DMS79 treated with DMSO at 0.1 percent for 48 hours (cell line): ENCODE measurements at regions not wholly inside any gene's neighbourhood (a gene's known extent, or its start where the extent isn't known, plus 50 kb on each side); places are given as distances from the start of the nearest gene placed in this dataset.
"Not testable (repeated sequence)": the region's sequence is repeated elsewhere in the genome, so short reads cannot be mapped to it uniquely, and the experiment has no call there.

ENCODE experiments used
- DNase-seq: peaks from one replicate; lab custom pipeline; 2025; lab: John Stamatoyannopoulos, UW

DNA sequence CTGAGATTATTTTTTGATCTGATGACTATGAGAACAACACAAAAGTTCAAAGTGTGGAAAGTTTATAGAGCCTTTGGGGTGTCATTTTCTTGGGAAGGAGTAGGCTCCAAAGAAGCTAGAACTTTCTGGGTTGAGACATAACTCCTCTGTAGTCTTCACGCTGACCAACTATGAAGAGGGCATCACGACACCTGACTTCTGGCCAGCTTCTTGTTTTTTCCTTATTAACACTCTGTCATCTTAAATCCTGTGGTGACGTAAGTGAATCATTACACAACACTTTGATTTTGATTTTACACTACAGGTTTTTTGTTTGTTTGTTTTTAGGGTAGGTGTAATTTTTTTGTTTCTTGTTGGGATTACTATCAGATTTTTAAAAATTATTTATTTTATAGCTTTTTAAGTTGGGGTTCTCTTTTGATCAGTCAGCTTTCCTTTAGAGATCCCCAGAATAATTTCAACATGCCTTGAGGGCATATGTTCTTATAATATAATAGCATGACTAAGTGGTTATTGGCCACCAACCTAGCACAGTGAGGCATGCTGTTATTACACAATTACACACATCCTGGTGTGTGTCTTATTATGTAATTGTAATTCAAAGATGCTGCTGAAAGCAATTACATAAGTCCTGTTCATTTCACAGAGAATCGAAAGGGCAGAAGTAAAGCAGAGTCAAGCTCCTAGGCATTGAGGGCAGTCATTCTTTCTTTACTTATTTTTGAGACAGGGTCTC, 281.6 kb upstream of the NOTCH2NLA start:
- DNase-seq, result not testable (repeated sequence)

DNA sequence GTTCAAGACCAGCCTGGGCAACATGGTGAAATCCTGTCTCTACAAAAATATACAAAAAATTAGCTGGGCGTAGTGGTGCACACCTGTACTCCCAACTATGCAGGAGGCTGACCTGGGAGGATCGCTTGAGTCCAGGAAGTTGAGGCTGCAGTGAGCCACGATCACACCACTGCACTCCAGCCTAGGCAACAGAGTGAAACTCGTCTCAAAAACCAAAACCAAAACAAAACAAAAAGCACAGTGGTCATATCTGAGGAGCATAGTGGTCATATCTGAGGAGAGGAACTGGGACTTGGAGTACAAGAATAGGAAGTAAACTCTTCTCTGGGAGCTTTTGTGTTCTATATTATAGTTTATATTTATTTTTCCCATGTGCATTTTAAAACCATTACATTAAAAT, 275.3 kb upstream of the NOTCH2NLA start:
- DNase-seq, result not testable (repeated sequence)

DNA sequence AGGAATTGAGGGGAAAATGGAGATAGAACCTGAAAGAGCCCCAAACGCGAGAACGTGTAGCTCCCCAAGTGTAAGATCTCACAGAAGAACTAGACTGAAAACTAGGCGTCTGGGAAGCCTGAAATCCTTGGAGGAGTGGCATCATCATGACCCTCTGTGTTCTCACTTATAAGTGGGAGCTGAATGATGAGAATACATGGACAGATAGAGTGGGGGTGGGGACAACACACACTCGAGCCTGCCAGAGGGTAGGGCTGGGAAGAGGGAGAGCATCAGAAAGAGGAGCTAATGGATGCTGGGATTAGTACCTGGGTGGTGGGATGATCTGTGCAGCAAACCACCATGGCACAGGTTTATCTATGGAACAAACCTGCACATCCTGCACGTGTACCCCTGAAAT, 258.7 kb upstream of the NOTCH2NLA start:
- DNase-seq, result not testable (repeated sequence)

DNA sequence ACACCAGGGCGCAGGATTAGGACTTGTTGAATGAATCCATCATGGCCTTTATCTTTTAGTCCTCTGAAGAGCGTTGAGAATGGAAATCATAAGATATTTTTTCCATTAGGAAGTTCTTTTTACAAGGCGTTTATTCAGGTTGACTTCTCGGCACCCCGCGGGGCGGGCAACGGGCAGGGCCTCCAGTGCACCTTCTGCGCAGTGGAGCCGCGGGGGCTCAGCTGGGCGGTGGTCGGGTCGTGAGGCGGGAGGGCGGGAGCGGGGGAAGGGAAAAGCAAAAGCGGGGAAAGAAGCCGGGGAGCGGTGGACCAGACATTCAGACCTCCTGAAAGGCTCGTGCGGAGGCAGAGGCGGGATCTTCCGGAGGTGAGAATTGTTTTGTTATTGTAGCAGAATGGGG, 258.3 kb upstream of the NOTCH2NLA start:
- not testable (repeated sequence) for DNase-seq

DNA sequence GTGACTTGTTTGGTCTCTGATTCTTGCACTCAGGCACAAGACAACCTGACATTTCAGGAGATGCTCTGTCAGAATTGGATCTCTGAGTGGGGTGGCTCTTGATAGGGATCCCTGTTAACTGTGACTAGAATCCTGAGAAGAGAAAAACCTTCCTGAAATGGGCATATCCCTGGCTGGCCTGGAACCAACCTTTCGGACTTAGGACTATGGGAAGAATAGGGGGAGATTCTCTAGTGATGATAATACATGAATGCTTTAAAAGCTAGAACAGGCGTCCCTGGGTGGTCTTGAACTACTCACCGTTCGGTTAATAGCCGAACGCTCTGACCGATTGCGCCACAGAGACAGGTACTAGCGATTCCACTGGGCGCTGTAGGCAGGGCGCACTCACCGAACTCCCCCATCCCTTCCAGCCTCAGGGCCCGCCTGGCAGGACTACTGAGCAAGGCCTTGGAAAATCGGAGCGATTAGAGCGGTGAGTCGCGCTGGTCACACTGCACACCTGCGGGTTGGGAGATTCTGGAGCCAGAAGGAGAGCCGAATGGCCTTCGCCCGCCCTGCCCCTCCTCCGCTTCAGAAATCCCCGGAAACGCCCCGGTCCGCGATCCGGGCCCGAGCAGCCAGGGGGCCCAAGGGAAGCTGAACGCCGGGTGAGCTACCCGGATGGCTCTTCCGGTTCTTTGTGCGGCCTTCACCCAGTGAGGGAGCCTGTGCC, 257.6 kb upstream of the NOTCH2NLA start:
- DNase-seq, result peak; percentile 36

DNA sequence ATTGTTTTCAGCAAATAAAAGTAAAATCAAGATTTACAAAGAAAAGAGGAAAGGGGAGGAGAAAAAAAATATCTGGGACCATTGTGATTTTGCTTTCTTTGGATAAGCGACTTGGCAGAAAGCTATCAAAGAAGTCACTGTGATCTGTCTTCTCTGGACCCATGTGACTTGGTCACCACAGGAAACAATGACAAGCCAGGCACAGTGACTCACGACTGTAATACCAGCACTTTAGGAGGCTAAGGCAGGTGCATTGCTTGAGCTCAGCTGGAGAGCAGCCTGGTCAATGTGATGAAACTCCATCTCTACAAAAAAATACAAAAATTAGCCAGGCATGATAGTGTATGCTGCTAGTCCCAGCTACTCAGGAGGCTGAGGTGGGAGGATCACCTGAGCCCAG, 255.4 kb upstream of the NOTCH2NLA start:
- not testable (repeated sequence) for DNase-seq

DNA sequence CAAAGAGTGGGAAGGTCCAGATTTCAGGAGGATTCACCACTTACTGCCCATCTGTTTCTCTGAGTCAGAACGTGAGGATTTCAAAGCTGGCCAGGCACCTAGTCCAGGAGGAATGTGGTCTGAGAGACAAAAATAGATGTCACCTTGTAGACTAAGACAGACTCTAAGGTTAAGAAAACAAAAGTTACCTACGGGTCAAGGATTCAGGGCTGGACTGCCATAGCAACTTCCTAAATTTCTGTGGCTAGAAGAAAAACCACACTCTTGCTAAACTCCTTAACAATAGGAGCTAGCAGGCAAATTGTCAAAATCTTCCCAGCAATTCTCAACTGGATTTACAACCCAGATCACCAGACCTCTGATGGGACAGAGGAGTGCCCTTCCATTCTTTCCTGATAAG, 250.4 kb upstream of the NOTCH2NLA start:
- not testable (repeated sequence) for DNase-seq

DNA sequence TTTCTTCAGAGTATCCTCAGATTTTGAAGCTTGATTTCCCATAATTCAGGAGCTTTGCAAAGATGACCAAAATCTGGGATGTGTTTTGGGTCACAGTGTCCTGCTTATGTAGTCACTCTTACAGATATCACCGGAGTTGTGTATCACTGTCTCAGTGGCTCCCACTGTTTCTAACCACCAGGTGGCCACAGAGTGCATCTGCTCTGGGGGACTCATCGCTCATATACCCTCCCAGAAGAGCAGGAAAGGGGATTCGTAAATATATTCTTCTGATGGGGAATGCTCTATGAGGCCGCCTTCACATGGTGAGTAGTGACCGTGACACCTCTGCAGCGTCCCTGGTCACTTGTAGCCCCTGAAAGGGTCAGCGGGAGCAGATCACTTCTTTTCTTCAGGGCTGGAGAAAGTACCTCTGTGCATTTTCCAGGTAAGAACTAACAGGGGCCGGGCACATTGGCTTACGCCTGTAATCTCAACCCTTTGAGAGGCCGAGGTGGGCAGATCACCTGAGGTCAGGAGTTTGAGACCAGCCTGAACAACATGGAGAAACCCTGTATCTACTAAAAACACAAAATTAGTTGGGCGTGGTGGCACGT, 249.4 kb upstream of the NOTCH2NLA start:
- peak; percentile 1 for DNase-seq

DNA sequence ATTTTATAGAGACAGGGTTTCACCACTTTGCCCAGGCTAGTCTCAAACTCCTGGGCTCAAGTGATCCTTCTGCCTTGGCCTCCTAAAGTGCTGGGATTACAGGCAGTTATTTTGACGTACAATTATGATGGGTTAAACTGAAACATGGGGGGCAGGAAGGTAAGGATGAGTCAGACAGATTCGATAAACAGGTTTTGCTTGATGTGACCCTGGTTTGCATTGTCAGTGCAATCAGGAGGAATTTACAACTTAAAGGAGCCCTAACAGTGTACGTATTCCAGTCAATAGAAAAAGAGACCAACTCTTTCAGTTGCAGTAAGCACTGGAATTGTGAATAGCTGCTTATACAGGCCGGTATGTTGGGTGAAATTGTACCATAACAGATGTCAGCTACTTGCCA, 246.3 kb upstream of the NOTCH2NLA start:
- DNase-seq, result not testable (repeated sequence)

DNA sequence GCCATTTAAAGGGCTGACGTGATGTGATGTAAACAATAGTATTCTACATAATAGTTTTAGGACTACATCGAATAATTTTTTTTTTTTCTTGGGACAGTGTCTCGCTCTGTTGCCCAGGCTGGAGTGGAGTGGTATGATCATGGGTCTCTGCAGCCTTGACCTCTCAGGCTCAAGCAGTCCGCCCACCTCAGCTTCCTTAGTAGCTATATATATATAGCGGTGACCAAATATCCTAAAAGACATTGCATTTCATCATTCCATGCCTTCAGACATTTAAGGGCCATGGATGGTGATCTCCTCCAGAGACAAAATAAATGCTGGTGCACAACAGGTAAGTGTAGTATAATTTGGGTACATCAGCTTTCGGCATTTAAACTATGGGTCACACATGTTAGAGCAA, 245.4 kb upstream of the NOTCH2NLA start:
- DNase-seq, result not testable (repeated sequence)

DNA sequence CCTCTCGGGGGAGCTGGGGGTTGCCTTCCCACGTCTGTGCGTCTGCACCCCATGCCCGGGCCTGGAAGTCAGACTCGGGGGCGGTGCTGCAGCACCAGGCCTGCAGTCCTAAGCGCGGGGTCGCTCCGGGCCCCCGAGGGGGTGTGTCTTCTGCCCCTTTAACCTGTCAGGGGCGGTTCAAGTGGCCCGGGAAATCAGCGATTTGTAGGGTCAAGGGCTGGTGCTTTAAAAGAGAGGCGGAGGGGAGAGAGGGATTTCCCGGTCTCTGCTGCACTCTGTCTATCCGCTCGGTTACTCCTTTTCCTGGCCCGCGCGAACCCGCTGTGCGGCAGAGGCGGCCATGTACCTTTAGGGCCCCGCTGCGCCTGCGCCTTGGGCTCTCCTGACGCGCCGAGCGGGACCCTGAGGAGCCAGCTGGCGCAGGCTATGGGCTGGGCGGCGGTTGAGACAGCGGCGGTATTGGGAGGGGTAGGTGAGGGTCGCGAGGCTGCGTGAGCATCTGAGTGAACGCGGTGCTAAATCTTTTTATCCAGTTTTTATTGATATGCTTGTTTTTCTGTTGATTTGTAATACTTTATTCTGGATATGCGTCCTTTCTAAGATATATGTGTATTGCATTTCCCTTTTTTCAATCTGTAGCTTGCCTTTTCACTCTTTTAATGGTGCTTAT, 243.5 kb upstream of the NOTCH2NLA start:
- DNase-seq, result peak; percentile 43

DNA sequence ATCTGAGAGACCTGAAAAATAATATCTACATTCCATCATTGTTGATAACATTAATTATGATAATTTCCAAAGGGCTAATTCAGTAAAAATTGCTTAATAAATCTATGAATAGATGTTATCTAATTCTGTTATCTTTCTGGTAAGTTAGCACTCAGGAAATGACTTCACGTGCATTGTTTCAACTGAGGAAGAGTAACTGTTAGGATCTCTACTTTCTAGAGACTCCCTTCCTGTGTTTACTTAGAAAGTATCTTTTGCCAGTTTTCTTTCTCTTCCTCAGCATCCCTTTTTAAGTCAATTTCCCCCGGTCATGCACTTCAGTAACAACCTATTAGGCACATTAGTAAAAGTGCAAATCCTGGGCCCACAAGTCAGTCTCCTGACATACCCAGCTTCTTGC, 231.1 kb upstream of the NOTCH2NLA start:
- DNase-seq, result not testable (repeated sequence)

DNA sequence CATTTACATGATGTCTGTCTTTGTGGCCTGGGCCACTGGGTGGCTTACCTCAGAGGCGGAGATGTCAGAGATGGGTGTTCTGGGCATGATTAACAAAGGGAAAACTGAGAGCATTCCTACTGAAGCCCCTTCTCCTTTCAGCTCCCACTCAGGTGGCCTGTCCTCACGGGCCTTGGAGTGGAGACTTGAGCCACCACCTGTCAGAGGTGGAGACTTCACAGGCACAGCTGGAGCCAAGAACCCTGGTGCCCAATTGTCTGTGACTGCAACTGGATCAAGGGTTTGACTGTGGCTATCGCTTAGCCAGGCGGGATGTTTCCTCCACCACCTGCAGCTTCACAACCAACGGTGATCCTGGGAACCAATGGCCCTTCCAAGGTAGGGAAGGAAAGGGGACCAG, 230.5 kb upstream of the NOTCH2NLA start:
- DNase-seq, result not testable (repeated sequence)

DNA sequence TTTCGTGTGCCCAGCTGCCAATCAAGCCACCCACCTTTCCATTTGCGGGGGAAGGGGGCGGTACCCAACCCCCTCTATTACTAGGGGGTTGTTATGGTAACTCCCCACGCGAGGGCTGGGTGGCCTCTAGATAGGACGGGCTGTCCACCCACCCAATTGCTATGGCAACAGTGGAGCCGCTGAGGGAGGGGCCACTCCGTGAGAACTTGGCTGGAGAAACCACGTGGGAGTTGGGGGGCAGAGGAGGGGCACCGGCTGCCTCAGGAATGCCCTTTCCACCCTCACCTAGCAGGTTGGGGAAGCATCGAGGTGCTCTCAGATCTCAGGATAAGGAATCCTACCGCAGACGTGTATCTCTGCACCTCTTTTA, 220.0 kb upstream of the NOTCH2NLA start:
- DNase-seq, result not testable (repeated sequence)

DNA sequence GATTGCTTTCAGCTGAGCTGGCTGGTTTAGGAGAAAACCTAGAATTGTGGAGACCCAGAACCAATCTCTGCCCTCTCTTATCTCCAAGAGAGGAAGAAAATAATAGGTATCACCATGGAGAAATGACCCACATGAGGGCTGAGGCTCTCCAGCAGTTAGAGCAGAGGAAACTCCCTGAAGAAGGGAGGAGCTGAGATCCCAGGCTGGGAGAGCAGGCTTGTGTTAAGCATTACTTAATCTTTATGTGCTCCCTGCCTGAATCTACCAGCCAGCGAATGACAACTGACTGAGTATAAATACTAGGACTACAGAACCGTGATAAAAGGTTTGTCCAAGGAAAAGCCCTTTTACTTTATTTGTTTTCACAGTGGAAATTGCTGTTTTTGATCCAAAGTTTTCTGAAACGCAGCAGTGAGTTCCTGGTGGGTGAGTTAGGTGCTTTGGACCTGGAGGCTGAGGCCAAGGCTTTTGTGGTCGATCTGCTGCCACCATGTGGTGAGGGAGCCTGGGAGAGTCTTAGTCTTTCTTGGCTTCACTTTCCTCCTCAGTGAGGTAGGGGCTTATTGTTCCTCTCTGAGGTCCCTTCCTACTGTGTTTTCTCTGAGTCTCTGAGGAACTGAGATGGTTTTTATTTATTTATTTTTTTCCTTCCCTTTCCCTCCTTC, 219.5 kb upstream of the NOTCH2NLA start:
- DNase-seq, result not testable (repeated sequence)

DNA sequence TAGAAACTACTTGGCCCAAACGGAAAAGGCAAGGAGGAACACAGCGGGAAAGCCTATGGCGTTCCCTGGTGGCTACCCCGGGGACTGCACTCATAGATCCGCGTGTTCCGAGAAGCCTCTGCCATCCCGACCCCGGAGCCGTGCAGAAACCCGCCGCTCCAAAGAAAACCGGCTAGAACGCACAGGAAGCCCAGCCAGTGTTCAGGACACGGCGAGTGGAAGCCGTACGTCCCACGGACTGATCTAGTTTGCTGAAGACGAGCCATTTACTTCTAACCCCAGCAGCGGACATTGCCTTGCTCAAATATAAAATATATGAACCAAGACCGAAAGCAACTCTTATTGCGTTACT, 215.0 kb upstream of the NOTCH2NLA start:
- not testable (repeated sequence) for DNase-seq

DNA sequence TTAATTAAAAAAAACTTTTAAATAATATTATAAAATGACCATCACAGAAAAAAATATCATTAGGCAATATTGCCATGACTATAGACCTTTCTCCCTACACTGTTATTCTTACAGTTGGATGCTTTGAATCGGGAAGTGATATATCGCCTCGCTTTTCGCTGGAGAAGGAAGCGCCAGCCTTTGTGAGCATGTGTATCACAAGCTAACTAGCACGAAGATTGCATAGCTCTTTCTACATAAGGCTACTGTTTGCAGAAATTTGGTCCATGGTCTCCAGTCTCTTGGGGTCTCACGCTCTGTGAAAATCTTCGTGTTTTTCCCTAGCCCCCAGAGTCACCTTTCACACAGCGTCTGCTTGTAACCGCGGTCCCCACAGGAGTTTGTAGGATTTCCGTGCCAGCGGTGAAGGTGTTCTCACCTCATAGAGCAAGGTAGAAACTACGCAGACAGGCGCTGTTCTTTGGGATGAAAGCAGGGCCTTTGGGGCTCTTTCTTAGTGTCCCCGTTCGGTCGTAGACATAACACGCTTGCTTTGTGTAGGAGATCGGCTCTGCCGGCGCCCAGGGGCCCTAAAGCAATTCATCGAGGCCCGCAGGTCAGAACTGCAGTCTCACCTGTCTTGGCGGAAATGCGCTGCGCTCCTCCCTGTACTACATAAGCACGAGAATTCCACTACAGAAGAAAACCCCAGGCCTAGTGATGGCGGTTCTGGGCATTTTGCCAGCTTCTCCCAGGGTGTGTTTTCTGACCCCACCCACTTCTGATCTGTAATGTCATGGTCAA, 214.5 kb upstream of the NOTCH2NLA start:
- not testable (repeated sequence) for DNase-seq

DNA sequence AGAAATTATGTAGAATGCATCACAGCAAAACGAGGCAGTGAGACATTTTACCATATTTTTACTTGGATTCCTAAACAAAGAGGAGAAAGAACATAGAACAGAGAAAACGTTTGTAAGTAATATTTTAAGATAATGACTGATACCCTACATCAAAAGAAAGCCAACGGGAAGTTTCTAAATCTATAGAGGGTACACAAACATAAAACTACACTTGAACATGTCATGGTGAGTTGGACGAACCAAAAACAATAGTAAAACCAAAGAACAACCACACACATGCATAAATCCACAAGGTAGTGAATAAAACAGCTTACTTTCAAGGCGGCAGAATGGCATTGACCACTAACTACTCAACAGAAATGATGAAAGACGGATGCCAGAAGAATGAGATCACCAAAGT, 209.7 kb upstream of the NOTCH2NLA start:
- not testable (repeated sequence) for DNase-seq

DNA sequence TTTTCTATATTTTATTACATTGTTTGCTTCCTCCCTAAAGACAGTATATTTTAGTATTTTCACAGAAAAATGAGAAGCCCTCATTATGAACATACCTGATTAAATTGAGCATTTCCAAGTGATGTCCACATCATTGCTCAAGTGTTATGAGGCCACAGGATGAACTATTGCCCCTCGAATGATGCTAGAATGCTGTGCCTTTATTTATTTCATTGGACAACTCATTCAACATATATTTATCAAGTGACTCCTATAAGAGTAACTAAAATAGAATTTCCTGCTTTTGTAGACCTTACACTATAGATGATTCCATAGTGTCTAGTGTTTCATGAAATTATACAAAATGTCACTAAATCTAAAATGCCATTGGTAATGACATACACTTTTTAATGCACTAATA, 187.8 kb upstream of the NOTCH2NLA start:
- not testable (repeated sequence) for DNase-seq

DNA sequence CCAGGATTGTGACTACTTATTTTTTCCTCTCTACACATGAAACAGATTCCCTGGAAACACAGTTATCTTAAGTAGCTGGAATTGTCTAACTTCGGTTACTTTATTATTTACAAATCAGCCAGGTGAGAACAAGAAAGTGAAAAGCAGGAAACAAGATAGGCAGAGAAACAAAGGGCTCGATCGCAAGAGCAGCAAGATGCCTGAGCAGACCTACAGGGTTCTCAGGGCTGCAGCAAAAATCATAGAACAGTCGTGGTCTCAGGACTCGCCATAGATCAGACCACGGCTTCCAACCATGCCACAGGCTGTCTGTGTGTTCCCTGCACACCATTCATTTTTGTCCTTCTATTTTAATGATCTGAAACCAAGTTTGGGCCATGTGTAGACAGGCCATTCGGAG, 186.2 kb upstream of the NOTCH2NLA start:
- DNase-seq, result not testable (repeated sequence)

DNA sequence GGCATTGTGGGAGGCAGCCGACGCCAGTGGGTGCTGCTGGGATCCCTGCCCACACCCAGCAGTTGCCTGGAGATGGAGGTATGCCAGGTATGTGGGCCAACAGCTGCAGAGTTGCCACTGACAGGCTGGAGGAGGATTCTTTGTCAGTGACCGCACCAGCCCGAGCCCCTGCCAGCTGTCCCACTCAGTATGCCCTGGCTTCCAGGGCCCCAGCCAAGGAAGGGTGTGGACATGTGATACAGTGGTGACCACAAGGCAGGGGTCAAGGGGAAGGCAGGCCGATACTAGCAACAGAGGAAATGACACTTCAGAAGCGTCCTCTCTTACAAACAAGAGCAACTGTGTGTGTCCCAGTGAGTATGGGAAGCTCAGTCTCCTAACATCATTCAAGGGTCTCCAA, 185.1 kb upstream of the NOTCH2NLA start:
- not testable (repeated sequence) for DNase-seq
